ENCODE measurements at regions not wholly inside any gene's neighbourhood (a gene's known extent, or its start where the extent isn't known, plus 50 kb on each side); places are given as distances from the start of the nearest gene placed in this dataset.

GRCh38 chr18:54529444-54529843 lies 61.6 kb upstream of the DYNAP start:
- DNase-seq, result no peak
- intact Hi-C loops (cut with DNase I), result no loop called here
- no peak for ATAC-seq (ENCODE audit: poor library complexity)

- ATAC-seq (ENCODE audit: poor library complexity) (no peak), DNase-seq (no peak)
- intact Hi-C loops (cut with DNase I), result no loop called here
Measured at GRCh38 chr18:54530285-54530684, 60.8 kb upstream of the DYNAP start.

- intact Hi-C loops (cut with DNase I), result no loop called here
- DNase-seq (no peak), ATAC-seq (ENCODE audit: poor library complexity) (no peak)
Measured at GRCh38 chr18:54531402-54532065, 59.5 kb upstream of the DYNAP start.

- ATAC-seq (ENCODE audit: poor library complexity), result no peak
- DNase-seq, result no peak
- intact Hi-C loops (cut with DNase I), result no loop called here
Measured at GRCh38 chr18:54532222-54532621, 58.8 kb upstream of the DYNAP start.

- intact Hi-C loops (cut with DNase I), result no loop called here
- DNase-seq (no peak), ATAC-seq (ENCODE audit: poor library complexity) (no peak)
Measured at GRCh38 chr18:54532962-54533361, 58.1 kb upstream of the DYNAP start.

All from Right ventricle myocardium superior (tissue), 1 donor.